ENCODE measurements at regions not wholly inside any gene's neighbourhood (a gene's known extent, or its start where the extent isn't known, plus 50 kb on each side); places are given as distances from the start of the nearest gene placed in this dataset.

- H3K4me2 ChIP-seq (ENCODE audit: low read length) = no peak overlapping the region
- no peaks in the 10 kb centered on the region for H3F3A ChIP-seq (ENCODE audit: control insufficient read depth, insufficient read depth)
- H3K27ac ChIP-seq (ENCODE audit: low read depth, low read length) = no peak overlapping the region
- H3K4me3 ChIP-seq (ENCODE audit: low read length) = no peak overlapping the region
- H3K36me3 ChIP-seq (ENCODE audit: control insufficient read depth, low read length) = no peaks in the 10 kb centered on the region
- H3K27me3 ChIP-seq (ENCODE audit: control insufficient read depth, low read length) = no peaks in the 10 kb centered on the region
- H3K9me2 ChIP-seq (replicated peaks; ENCODE audit: control insufficient read depth, low read length) = no peaks in the 10 kb centered on the region
- H3K79me2 ChIP-seq (ENCODE audit: control insufficient read depth, low read length) = no peaks in the 10 kb centered on the region
- H3K9me3 ChIP-seq (ENCODE audit: control insufficient read depth, insufficient read depth, low read length) = no peaks in the 10 kb centered on the region
- no peaks in the 10 kb centered on the region for H4K20me1 ChIP-seq (ENCODE audit: control insufficient read depth, insufficient read depth, low read depth, low read length)
- TF ChIP-seq EZH2phosphoT487 (IDR thresholded peaks at IDR 0.05; ENCODE audit: borderline replicate concordance, low read length) (no peak), CTCF (IDR thresholded peaks at IDR 0.05; ENCODE audit: low read depth, low read length, poor library complexity, severe bottlenecking) (no peak)
- H3K4me1 ChIP-seq (ENCODE audit: control insufficient read depth, low read length) = no peaks in the 10 kb centered on the region
Measured at GRCh38 chr13:37353911-37354310, 244.7 kb downstream of the POSTN start.

- H4K20me1 ChIP-seq (ENCODE audit: control insufficient read depth, insufficient read depth, low read depth, low read length) = no peaks in the 10 kb centered on the region
- H3K27ac ChIP-seq (ENCODE audit: low read depth, low read length) = no peak overlapping the region
- no peak overlapping the region for H3K4me2 ChIP-seq (ENCODE audit: low read length)
- no peaks in the 10 kb centered on the region for H3K27me3 ChIP-seq (ENCODE audit: control insufficient read depth, low read length)
- no peaks in the 10 kb centered on the region for H3K9me2 ChIP-seq (replicated peaks; ENCODE audit: control insufficient read depth, low read length)
- no peaks in the 10 kb centered on the region for H3K79me2 ChIP-seq (ENCODE audit: control insufficient read depth, low read length)
- H3K36me3 ChIP-seq (ENCODE audit: control insufficient read depth, low read length) = no peaks in the 10 kb centered on the region
- no peaks in the 10 kb centered on the region for H3F3A ChIP-seq (ENCODE audit: control insufficient read depth, insufficient read depth)
- H3K9me3 ChIP-seq (ENCODE audit: control insufficient read depth, insufficient read depth, low read length) = no peaks in the 10 kb centered on the region
- no peak overlapping the region for H3K4me3 ChIP-seq (ENCODE audit: low read length)
- no peak for TF ChIP-seq CTCF (IDR thresholded peaks at IDR 0.05; ENCODE audit: low read depth, low read length, poor library complexity, severe bottlenecking)
- no peak for TF ChIP-seq EZH2phosphoT487 (IDR thresholded peaks at IDR 0.05; ENCODE audit: borderline replicate concordance, low read length)
- no peaks in the 10 kb centered on the region for H3K4me1 ChIP-seq (ENCODE audit: control insufficient read depth, low read length)
Measured at GRCh38 chr13:37351211-37351610, 245.7 kb upstream of the CSNK1A1L start.

- H3K79me2 ChIP-seq (ENCODE audit: control insufficient read depth, low read length) = no peaks in the 10 kb centered on the region
- no peak overlapping the region for H3K27ac ChIP-seq (ENCODE audit: low read depth, low read length)
- no peaks in the 10 kb centered on the region for H3K9me3 ChIP-seq (ENCODE audit: control insufficient read depth, insufficient read depth, low read length)
- no peaks in the 10 kb centered on the region for H3K27me3 ChIP-seq (ENCODE audit: control insufficient read depth, low read length)
- H4K20me1 ChIP-seq (ENCODE audit: control insufficient read depth, insufficient read depth, low read depth, low read length) = no peaks in the 10 kb centered on the region
- no peak overlapping the region for H3K4me3 ChIP-seq (ENCODE audit: low read length)
- H3K4me1 ChIP-seq (ENCODE audit: control insufficient read depth, low read length) = no peaks in the 10 kb centered on the region
- TF ChIP-seq CTCF (IDR thresholded peaks at IDR 0.05; ENCODE audit: low read depth, low read length, poor library complexity, severe bottlenecking) = no peak
- no peak for TF ChIP-seq EZH2phosphoT487 (IDR thresholded peaks at IDR 0.05; ENCODE audit: borderline replicate concordance, low read length)
- H3F3A ChIP-seq (ENCODE audit: control insufficient read depth, insufficient read depth) = no peaks in the 10 kb centered on the region
- H3K4me2 ChIP-seq (ENCODE audit: low read length) = no peak overlapping the region
- no peaks in the 10 kb centered on the region for H3K9me2 ChIP-seq (replicated peaks; ENCODE audit: control insufficient read depth, low read length)
- H3K36me3 ChIP-seq (ENCODE audit: control insufficient read depth, low read length) = no peaks in the 10 kb centered on the region
Measured at GRCh38 chr13:37349916-37350315, 244.5 kb upstream of the CSNK1A1L start.

All from DOHH2 (cell line).